Ishikawa (cell line): ENCODE measurements at regions not wholly inside any gene's neighbourhood (a gene's known extent, or its start where the extent isn't known, plus 50 kb on each side); places are given as distances from the start of the nearest gene placed in this dataset.

Experiments used
- CEBPB ChIP-seq: IDR thresholded peaks from 2 replicates; pipeline ENCODE4 v1.6.1; 2012
- EGR1 ChIP-seq: IDR thresholded peaks from 2 replicates; pipeline ENCODE4 v1.6.1; 2012
- EP300 ChIP-seq: IDR thresholded peaks from 2 replicates; pipeline ENCODE4 v1.6.1; 2012; ENCODE audit warnings: borderline replicate concordance
- NFIC ChIP-seq: IDR thresholded peaks from 2 replicates; pipeline ENCODE4 v1.6.1; 2012
- RAD21 ChIP-seq: IDR thresholded peaks from 2 replicates; pipeline ENCODE4 v1.6.1; 2012; ENCODE audit warnings: low read depth
- TAF1 ChIP-seq: IDR thresholded peaks from 2 replicates; pipeline ENCODE4 v1.6.1; 2012; ENCODE audit warnings: low read depth, mild to moderate bottlenecking
- TCF12 ChIP-seq: IDR thresholded peaks from 2 replicates; pipeline ENCODE4 v1.6.1; 2012; ENCODE audit warnings: low read depth
- TEAD4 ChIP-seq: IDR thresholded peaks from 2 replicates; pipeline ENCODE4 v1.6.1; 2012
- YY1 ChIP-seq: IDR thresholded peaks from 2 replicates; pipeline ENCODE4 v1.6.1; 2012; ENCODE audit warnings: low read depth
- TF ChIP-seq, protein P1 (sequence below): IDR thresholded peaks from 2 replicates; pipeline ENCODE4 v1.6.1; 2012

GRCh38 chr6:96460052-96460700 lies 61.4 kb upstream of the UFL1 start:
- TF ChIP-seq EP300 (no peak), NFIC (no peak), TAF1 (no peak), TEAD4 (no peak), CEBPB (no peak), YY1 (no peak), RAD21 (no peak), TCF12 (no peak), EGR1 (no peak)
- TF ChIP-seq, protein P1, sequence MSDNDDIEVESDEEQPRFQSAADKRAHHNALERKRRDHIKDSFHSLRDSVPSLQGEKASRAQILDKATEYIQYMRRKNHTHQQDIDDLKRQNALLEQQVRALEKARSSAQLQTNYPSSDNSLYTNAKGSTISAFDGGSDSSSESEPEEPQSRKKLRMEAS: no peak
